Lower lobe of right lung (tissue), 2 donors: ENCODE measurements at regions not wholly inside any gene's neighbourhood (a gene's known extent, or its start where the extent isn't known, plus 50 kb on each side); places are given as distances from the start of the nearest gene placed in this dataset.

ENCODE experiments used
- ATAC-seq, 2 donors: fragments of 200-7000 bp; cut with Tn5 transposase; one replicate each; pipeline ENCODE4 v1.9.1; 2020 to 2022; ENCODE audit warnings: mild to moderate bottlenecking in 2 of 2, moderate library complexity in 2 of 2
- DNase-seq: peaks from one replicate; pipeline ENCODE4 v3.0.0-alpha.2; 2020
- H3K27ac ChIP-seq: fragments of 200-600 bp; one replicate; pipeline ENCODE4 v1.8.0; 2022
- H3K27me3 ChIP-seq: fragments of 200-600 bp; one replicate; pipeline ENCODE4 v1.8.0; 2022; ENCODE audit warnings: low read depth
- H3K36me3 ChIP-seq: fragments of 200-600 bp; one replicate; pipeline ENCODE4 v1.8.0; 2022; ENCODE audit warnings: mild to moderate bottlenecking
- H3K4me1 ChIP-seq: fragments of 200-600 bp; one replicate; pipeline ENCODE4 v1.8.0; 2022
- H3K4me3 ChIP-seq: fragments of 200-600 bp; one replicate; pipeline ENCODE4 v1.8.0; 2022; ENCODE audit warnings: mild to moderate bottlenecking
- H3K9me3 ChIP-seq: fragments of 200-600 bp; one replicate; pipeline ENCODE4 v1.8.0; 2022
- intact Hi-C: fragments of 100-400 bp; cut with DNase I; formaldehyde crosslinking; loops from one replicate; pipeline ENCODE4 v1.11.0; 2022
- TF ChIP-seq, protein P1 (sequence below): fragments of 200-600 bp; IDR thresholded peaks from one replicate; pipeline ENCODE4 v1.8.0; 2022; ENCODE audit warnings: antibody characterized with exemption, mild to moderate bottlenecking
- donor health status: DM: no; HTN: yes; CAD: no; lungs with severe emphysema.

DNA sequence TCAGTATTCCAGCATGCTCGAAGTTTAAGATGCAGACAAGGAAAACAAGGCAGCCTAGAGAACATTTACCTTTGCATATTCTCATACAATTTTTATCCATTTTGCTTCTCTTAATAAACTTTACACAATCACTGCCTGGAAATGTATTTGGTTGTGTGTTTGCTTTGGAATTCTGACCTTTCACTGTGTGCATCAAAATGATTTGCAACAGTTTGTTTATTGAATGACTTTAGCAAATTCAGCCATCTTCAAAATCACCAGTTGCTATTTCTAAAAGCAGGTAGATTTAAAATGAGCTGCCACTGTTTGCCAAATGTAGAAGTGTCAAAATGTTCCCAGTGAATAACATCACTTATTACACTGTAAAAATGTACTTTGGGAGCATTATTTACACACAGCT, 669.9 kb downstream of the SLC16A7 start:
- ATAC-seq (no peak), DNase-seq (no peak)
- no peaks in the 10 kb centered on the region for H3K27me3 ChIP-seq
- no peaks in the 10 kb centered on the region for H3K4me1 ChIP-seq
- H3K9me3 ChIP-seq = no peaks in the 10 kb centered on the region
- intact Hi-C loops = no loop called here
- no peaks in the 10 kb centered on the region for H3K36me3 ChIP-seq
- H3K27ac ChIP-seq = no peak overlapping the region
- TF ChIP-seq, protein P1, sequence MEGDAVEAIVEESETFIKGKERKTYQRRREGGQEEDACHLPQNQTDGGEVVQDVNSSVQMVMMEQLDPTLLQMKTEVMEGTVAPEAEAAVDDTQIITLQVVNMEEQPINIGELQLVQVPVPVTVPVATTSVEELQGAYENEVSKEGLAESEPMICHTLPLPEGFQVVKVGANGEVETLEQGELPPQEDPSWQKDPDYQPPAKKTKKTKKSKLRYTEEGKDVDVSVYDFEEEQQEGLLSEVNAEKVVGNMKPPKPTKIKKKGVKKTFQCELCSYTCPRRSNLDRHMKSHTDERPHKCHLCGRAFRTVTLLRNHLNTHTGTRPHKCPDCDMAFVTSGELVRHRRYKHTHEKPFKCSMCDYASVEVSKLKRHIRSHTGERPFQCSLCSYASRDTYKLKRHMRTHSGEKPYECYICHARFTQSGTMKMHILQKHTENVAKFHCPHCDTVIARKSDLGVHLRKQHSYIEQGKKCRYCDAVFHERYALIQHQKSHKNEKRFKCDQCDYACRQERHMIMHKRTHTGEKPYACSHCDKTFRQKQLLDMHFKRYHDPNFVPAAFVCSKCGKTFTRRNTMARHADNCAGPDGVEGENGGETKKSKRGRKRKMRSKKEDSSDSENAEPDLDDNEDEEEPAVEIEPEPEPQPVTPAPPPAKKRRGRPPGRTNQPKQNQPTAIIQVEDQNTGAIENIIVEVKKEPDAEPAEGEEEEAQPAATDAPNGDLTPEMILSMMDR = no peak
- no peak overlapping the region for H3K4me3 ChIP-seq

DNA sequence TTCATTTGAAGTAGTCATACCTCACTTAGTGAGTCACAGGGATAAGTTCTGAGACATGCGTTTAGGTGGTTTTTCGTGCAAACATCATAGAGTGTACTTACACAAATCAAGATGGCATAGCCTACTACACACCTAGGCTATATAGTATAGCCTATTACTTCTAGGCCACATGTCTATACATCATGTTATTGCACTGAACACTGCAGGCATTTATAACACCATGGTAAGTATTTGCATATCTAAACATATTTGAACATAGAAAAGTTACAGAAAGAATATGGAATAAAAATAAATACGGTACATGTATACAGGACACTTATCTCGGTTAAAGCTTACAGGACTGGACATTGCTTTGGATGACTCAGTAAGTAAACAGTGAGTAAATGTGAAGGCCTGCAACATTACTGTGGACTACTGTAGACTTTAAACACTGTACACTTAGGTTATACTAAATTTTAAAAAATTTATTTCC, 670.6 kb downstream of the SLC16A7 start:
- intact Hi-C loops = no loop called here
- no peaks in the 10 kb centered on the region for H3K4me1 ChIP-seq
- H3K4me3 ChIP-seq = no peak overlapping the region
- TF ChIP-seq, protein P1 = no peak
- no peaks in the 10 kb centered on the region for H3K27me3 ChIP-seq
- H3K27ac ChIP-seq = no peak overlapping the region
- DNase-seq (no peak), ATAC-seq (peak in 1 of 2 donors; percentile 52)
- no peaks in the 10 kb centered on the region for H3K9me3 ChIP-seq
- H3K36me3 ChIP-seq = no peaks in the 10 kb centered on the region

DNA sequence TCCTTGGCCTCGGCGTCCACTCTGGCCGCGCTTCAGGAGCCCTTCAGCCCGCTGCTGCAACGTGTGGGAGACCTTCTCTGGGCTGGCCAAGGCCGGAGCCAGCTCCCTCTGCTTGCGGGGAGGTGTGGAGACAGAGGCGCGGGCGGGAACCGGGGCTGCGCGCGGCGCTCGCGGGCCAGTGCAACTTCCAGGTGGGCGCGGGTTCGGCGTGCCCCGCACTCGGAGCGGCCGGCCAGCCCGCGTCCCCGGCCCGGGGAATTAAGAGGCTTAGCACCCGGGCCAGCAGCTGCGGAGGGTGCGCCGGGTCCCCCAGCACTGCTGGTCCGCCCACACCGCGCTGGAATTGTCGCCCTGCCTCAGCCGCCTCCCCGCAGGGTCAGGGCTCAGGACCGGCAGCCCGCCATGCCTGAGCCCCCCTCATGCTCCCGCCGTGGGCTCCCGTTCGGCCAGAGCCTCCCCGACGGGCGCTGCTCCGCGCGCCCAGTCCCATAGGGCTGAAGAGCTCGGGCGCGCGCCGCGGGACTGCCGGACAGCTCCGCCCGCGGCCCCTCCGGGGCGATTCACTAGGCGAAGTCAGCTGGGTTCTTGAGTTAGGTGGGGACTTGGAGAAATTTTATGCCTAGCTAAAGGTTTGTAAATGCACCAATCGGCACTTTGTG, 673.9 kb downstream of the SLC16A7 start:
- no peaks in the 10 kb centered on the region for H3K36me3 ChIP-seq
- TF ChIP-seq, protein P1 = no peak
- DNase-seq = no peak
- H3K4me3 ChIP-seq = no peak overlapping the region
- H3K9me3 ChIP-seq = no peaks in the 10 kb centered on the region
- H3K4me1 ChIP-seq = no peaks in the 10 kb centered on the region
- intact Hi-C loops = no loop called here
- no peaks in the 10 kb centered on the region for H3K27me3 ChIP-seq
- peak in 1 of 2 donors; percentile 29 for ATAC-seq
- no peak overlapping the region for H3K27ac ChIP-seq

DNA sequence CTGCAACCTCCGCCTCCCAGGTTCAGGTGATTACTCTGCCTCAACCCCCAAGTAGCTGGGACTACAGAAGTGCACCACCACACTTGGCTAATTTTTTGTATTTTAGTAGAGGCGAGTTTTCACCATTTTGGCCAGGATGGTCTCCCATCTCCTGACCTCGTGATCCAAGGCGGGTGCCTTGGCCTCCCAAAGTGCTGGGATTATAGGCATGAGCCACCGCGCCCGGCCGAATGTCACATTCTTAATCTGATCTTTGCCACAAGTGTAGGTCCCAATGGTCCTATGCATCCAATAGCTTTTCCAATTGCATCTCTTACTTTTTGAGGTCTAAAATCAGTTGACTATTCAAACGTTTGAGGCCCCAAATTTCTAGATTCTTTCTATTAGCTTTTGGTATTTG, 676.0 kb downstream of the SLC16A7 start:
- DNase-seq (no peak), ATAC-seq (no peak)
- no peaks in the 10 kb centered on the region for H3K4me1 ChIP-seq
- H3K27ac ChIP-seq = no peak overlapping the region
- TF ChIP-seq, protein P1 = no peak
- H3K4me3 ChIP-seq = no peak overlapping the region
- H3K9me3 ChIP-seq = no peaks in the 10 kb centered on the region
- no peaks in the 10 kb centered on the region for H3K36me3 ChIP-seq
- intact Hi-C loops = no loop called here
- no peaks in the 10 kb centered on the region for H3K27me3 ChIP-seq

DNA sequence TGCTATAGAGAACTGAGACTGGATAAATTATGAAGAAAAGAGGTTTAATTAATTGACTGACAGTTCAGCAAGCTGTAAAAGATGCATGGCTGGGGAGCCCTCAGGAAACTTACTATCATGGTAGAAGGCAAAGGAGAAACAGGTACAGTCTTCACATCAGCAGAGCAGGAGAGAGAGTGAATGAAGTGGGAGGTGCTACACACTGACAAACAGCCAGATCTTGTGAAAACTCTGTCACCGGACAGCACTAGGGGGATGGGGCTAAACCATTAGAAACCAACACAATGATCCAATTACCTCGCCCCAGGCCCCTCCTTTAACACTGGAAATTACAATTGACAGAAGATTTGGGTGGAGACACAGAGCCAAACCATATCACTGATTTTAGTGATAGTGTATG, 682.4 kb downstream of the SLC16A7 start:
- Histone ChIP-seq H3K4me1 (no peaks in the 10 kb centered on the region), H3K4me3 (no peak overlapping the region), H3K27me3 (no peaks in the 10 kb centered on the region), H3K36me3 (no peaks in the 10 kb centered on the region), H3K9me3 (no peaks in the 10 kb centered on the region), H3K27ac (no peak overlapping the region)
- DNase-seq (no peak), ATAC-seq (no peak)
- TF ChIP-seq, protein P1 = no peak
- intact Hi-C loops = no loop called here
